HEK293T (cell line): ENCODE measurements at regions not wholly inside any gene's neighbourhood (a gene's known extent, or its start where the extent isn't known, plus 50 kb on each side); places are given as distances from the start of the nearest gene placed in this dataset.
"Not testable (repeated sequence)": the region's sequence is repeated elsewhere in the genome, so short reads cannot be mapped to it uniquely, and the experiment has no call there.

ENCODE experiments used
- CTCF ChIA-PET: fragments of 350-600 bp; formaldehyde crosslinking; extraction: SDS; loops from one replicate; lab custom pipeline; 2021; ENCODE audit warnings: antibody characterized with exemption, inconsistent platforms; lab: Yijun Ruan, JAX
- POLR2A ChIA-PET: fragments of 350-600 bp; formaldehyde crosslinking; extraction: SDS; loops from one replicate; lab custom pipeline; 2020; ENCODE audit warnings: antibody characterized with exemption, inconsistent platforms; lab: Yijun Ruan, JAX
- DNase-seq: peaks from one replicate; pipeline ENCODE4 v3.0.0; 2012; ENCODE audit warnings: mixed read lengths; ENCODE audit errors: extremely low spot score
- ARNT ChIP-seq: fragments of 450-650 bp; IDR thresholded peaks from 2 replicates; pipeline ENCODE4 v1.6.1; 2017; ENCODE audit warnings: mild to moderate bottlenecking
- BHLHE40 ChIP-seq: fragments of 450-650 bp; IDR thresholded peaks from 2 replicates; pipeline ENCODE4 v1.6.1; 2016; ENCODE audit warnings: mild to moderate bottlenecking, moderate library complexity, borderline replicate concordance
- CTBP1 ChIP-seq: fragments of 450-650 bp; IDR thresholded peaks from 2 replicates; pipeline ENCODE4 v1.6.1; 2016; ENCODE audit warnings: borderline replicate concordance
- ELF4 ChIP-seq: fragments of 450-650 bp; IDR thresholded peaks from 2 replicates; pipeline ENCODE4 v1.6.1; 2017; ENCODE audit warnings: antibody characterized with exemption
- FOXA1 ChIP-seq: fragments of 450-650 bp; IDR thresholded peaks from 2 replicates; pipeline ENCODE4 v1.6.1; 2016; ENCODE audit warnings: mild to moderate bottlenecking
- FOXK2 ChIP-seq: fragments of 450-650 bp; IDR thresholded peaks from 2 replicates; pipeline ENCODE4 v1.6.1; 2016; ENCODE audit warnings: mild to moderate bottlenecking
- FOXM1 ChIP-seq: fragments of 450-650 bp; IDR thresholded peaks from 2 replicates; pipeline ENCODE4 v1.6.1; 2017; ENCODE audit warnings: mild to moderate bottlenecking, borderline replicate concordance
- HDGF ChIP-seq: fragments of 450-650 bp; IDR thresholded peaks from 2 replicates; pipeline ENCODE4 v1.6.1; 2017; ENCODE audit warnings: antibody characterized with exemption, borderline replicate concordance
- L3MBTL2 ChIP-seq: fragments of 450-650 bp; conservative IDR thresholded peaks from 2 replicates; pipeline ENCODE4 v1.6.1; 2016; ENCODE audit warnings: mild to moderate bottlenecking
- LEF1 ChIP-seq: fragments of 450-650 bp; IDR thresholded peaks from 2 replicates; pipeline ENCODE4 v1.6.1; 2017; ENCODE audit warnings: mild to moderate bottlenecking, borderline replicate concordance
- NFRKB ChIP-seq: fragments of 450-650 bp; IDR thresholded peaks from 2 replicates; pipeline ENCODE4 v1.6.1; 2016; ENCODE audit warnings: mild to moderate bottlenecking, moderate library complexity
- PKNOX1 ChIP-seq: fragments of 450-650 bp; IDR thresholded peaks from 2 replicates; pipeline ENCODE4 v1.6.1; 2016
- SP1 ChIP-seq: fragments of 450-650 bp; IDR thresholded peaks from 2 replicates; pipeline ENCODE4 v1.6.1; 2017
- SUZ12 ChIP-seq: fragments of 450-650 bp; IDR thresholded peaks from 2 replicates; pipeline ENCODE4 v1.6.1; 2016; ENCODE audit warnings: mild to moderate bottlenecking
- TARDBP ChIP-seq: fragments of 450-650 bp; IDR thresholded peaks from 2 replicates; pipeline ENCODE4 v1.6.1; 2016
- ZNF384 ChIP-seq: fragments of 450-650 bp; IDR thresholded peaks from 2 replicates; pipeline ENCODE4 v1.6.1; 2016

- POLR2A ChIA-PET, result no interaction called here
- CTCF ChIA-PET, result no interaction called here
- TF ChIP-seq ZNF384 (no peak), BHLHE40 (no peak), ARNT (no peak), SUZ12 (no peak), ELF4 (no peak), FOXK2 (no peak), L3MBTL2 (no peak), NFRKB (no peak)
- DNase-seq, result no peak
Observed at GRCh38 chr1:57591842-57592241, 168.0 kb upstream of the DAB1 start.

- no peak for DNase-seq
- TF ChIP-seq ZNF384, result no peak
- no peak for TF ChIP-seq LEF1
- no peak for TF ChIP-seq SP1
- no peak for TF ChIP-seq SUZ12
- no peak for TF ChIP-seq PKNOX1
- TF ChIP-seq FOXA1, result no peak
- TF ChIP-seq ARNT, result no peak
- no peak for TF ChIP-seq TARDBP
- no peak for TF ChIP-seq ELF4
- no peak for TF ChIP-seq FOXK2
- no peak for TF ChIP-seq FOXM1
- TF ChIP-seq NFRKB, result no peak
- TF ChIP-seq HDGF, result no peak
- no peak for TF ChIP-seq BHLHE40
- no peak for TF ChIP-seq L3MBTL2
- TF ChIP-seq CTBP1, result no peak
- CTCF ChIA-PET, result no interaction called here
- POLR2A ChIA-PET, result no interaction called here
Observed at GRCh38 chr1:57590978-57591377, 167.1 kb upstream of the DAB1 start.

- no peak for TF ChIP-seq PKNOX1
- TF ChIP-seq LEF1, result no peak
- TF ChIP-seq L3MBTL2, result no peak
- no peak for TF ChIP-seq FOXK2
- TF ChIP-seq ARNT, result no peak
- no peak for TF ChIP-seq ZNF384
- no peak for TF ChIP-seq BHLHE40
- no peak for TF ChIP-seq FOXM1
- TF ChIP-seq CTBP1, result no peak
- no peak for TF ChIP-seq NFRKB
- no peak for TF ChIP-seq SP1
- TF ChIP-seq ELF4, result no peak
- TF ChIP-seq SUZ12, result no peak
- no peak for TF ChIP-seq HDGF
- TF ChIP-seq TARDBP, result no peak
- TF ChIP-seq FOXA1, result no peak
- CTCF ChIA-PET, result no interaction called here
- no peak for DNase-seq
- POLR2A ChIA-PET, result no interaction called here
Observed at GRCh38 chr1:57586842-57587241, 163.0 kb upstream of the DAB1 start.

- TF ChIP-seq PKNOX1 (no peak), NFRKB (no peak), FOXM1 (no peak), SUZ12 (no peak), CTBP1 (no peak), LEF1 (no peak), L3MBTL2 (no peak), TARDBP (no peak)
- POLR2A ChIA-PET, result no interaction called here
- CTCF ChIA-PET, result no interaction called here
- no peak for DNase-seq
Observed at GRCh38 chr1:57578680-57579079, 154.8 kb upstream of the DAB1 start.

GRCh38 chr1:57578099-57578498 lies 154.2 kb upstream of the DAB1 start:
- no peak for DNase-seq
- no peak for TF ChIP-seq CTBP1
- no peak for TF ChIP-seq TARDBP
- TF ChIP-seq L3MBTL2, result no peak
- TF ChIP-seq HDGF, result no peak
- no peak for TF ChIP-seq ZNF384
- no peak for TF ChIP-seq BHLHE40
- TF ChIP-seq SUZ12, result no peak
- no peak for TF ChIP-seq SP1
- TF ChIP-seq ELF4, result no peak
- ChIA-PET CTCF (no interaction called here), POLR2A (no interaction called here)

- ChIA-PET POLR2A (interaction anchor here (0.6 kb wide), 1 partner anchor 54 kb away, joined by 3 read pairs; no protein-coding TSS in a partner anchor), CTCF (no interaction called here)
- TF ChIP-seq L3MBTL2 (no peak), CTBP1 (no peak), FOXA1 (no peak), ELF4 (no peak), ARNT (no peak), TARDBP (no peak)
- no peak for DNase-seq
Observed at GRCh38 chr1:57576756-57577155, 152.9 kb upstream of the DAB1 start.

GRCh38 chr1:57572016-57572415 lies 148.2 kb upstream of the DAB1 start:
- DNase-seq, result no peak
- CTCF ChIA-PET, result no interaction called here
- POLR2A ChIA-PET, result no interaction called here
- no peak for TF ChIP-seq SP1
- no peak for TF ChIP-seq ELF4
- TF ChIP-seq FOXA1, result no peak
- TF ChIP-seq LEF1, result no peak
- no peak for TF ChIP-seq ARNT
- TF ChIP-seq BHLHE40, result no peak
- TF ChIP-seq NFRKB, result no peak
- no peak for TF ChIP-seq FOXK2
- no peak for TF ChIP-seq L3MBTL2
- no peak for TF ChIP-seq TARDBP
- no peak for TF ChIP-seq SUZ12
- no peak for TF ChIP-seq PKNOX1
- TF ChIP-seq CTBP1, result no peak
- TF ChIP-seq ZNF384, result no peak
- TF ChIP-seq FOXM1, result no peak
- TF ChIP-seq HDGF, result no peak

GRCh38 chr1:57558066-57558465 lies 134.2 kb upstream of the DAB1 start:
- DNase-seq, CTCF ChIA-PET, POLR2A ChIA-PET: not testable (repeated sequence)
